ENCODE measurements at regions not wholly inside any gene's neighbourhood (a gene's known extent, or its start where the extent isn't known, plus 50 kb on each side); places are given as distances from the start of the nearest gene placed in this dataset.
"Not testable (repeated sequence)": the region's sequence is repeated elsewhere in the genome, so short reads cannot be mapped to it uniquely, and the experiment has no call there.

GRCh38 chr16:59881376-59881775, 1147.3 kb upstream of the GOT2 start:
- DNase-seq (ENCODE audit: low read depth in 2 of 2), result no peak

GRCh38 chr16:59880611-59881010, 1146.5 kb upstream of the GOT2 start:
- DNase-seq (ENCODE audit: low read depth in 2 of 2), result no peak

GRCh38 chr16:59878999-59879398, 1144.9 kb upstream of the GOT2 start:
- DNase-seq (ENCODE audit: low read depth in 2 of 2), result no peak

- no peak for DNase-seq (ENCODE audit: low read depth in 2 of 2)
Measured at GRCh38 chr16:59878479-59878878, 1144.4 kb upstream of the GOT2 start.

- DNase-seq (ENCODE audit: low read depth in 2 of 2), result no peak
Measured at GRCh38 chr16:59864981-59865666, 1131.0 kb upstream of the GOT2 start.

GRCh38 chr16:59859676-59860402, 1125.7 kb upstream of the GOT2 start:
- no peak for DNase-seq (ENCODE audit: low read depth in 2 of 2)

- no peak for DNase-seq (ENCODE audit: low read depth in 2 of 2)
Measured at GRCh38 chr16:59854846-59855439, 1120.8 kb upstream of the GOT2 start.

- no peak for DNase-seq (ENCODE audit: low read depth in 2 of 2)
Measured at GRCh38 chr16:59849716-59850115, 1115.6 kb upstream of the GOT2 start.

GRCh38 chr16:59848296-59848695, 1114.2 kb upstream of the GOT2 start:
- no peak for DNase-seq (ENCODE audit: low read depth in 2 of 2)

- no peak for DNase-seq (ENCODE audit: low read depth in 2 of 2)
Measured at GRCh38 chr16:59840169-59840568, 1106.1 kb upstream of the GOT2 start.

GRCh38 chr16:59826767-59827166, 1092.7 kb upstream of the GOT2 start:
- no peak for DNase-seq (ENCODE audit: low read depth in 2 of 2)

GRCh38 chr16:59809488-59809887, 1075.4 kb upstream of the GOT2 start:
- not testable (repeated sequence) for DNase-seq (ENCODE audit: low read depth in 2 of 2)

- DNase-seq (ENCODE audit: low read depth in 2 of 2), result no peak
Measured at GRCh38 chr16:59783191-59783590, 1049.1 kb upstream of the GOT2 start.

GRCh38 chr16:59773330-59773729, 1039.2 kb upstream of the GOT2 start:
- DNase-seq (ENCODE audit: low read depth in 2 of 2), result no peak

- DNase-seq (ENCODE audit: low read depth in 2 of 2), result no peak
Measured at GRCh38 chr16:59759296-59759695, 1025.2 kb upstream of the GOT2 start.

- DNase-seq (ENCODE audit: low read depth in 2 of 2), result no peak
Measured at GRCh38 chr16:59758848-59759247, 1024.7 kb upstream of the GOT2 start.

- no peak for DNase-seq (ENCODE audit: low read depth in 2 of 2)
Measured at GRCh38 chr16:59754854-59755253, 1020.7 kb upstream of the GOT2 start.

GRCh38 chr16:59749662-59750336, 1015.7 kb upstream of the GOT2 start:
- no peak for DNase-seq (ENCODE audit: low read depth in 2 of 2)

- DNase-seq (ENCODE audit: low read depth in 2 of 2), result no peak
Measured at GRCh38 chr16:59748531-59748930, 1014.4 kb upstream of the GOT2 start.

- no peak for DNase-seq (ENCODE audit: low read depth in 2 of 2)
Measured at GRCh38 chr16:59743504-59743903, 1009.4 kb upstream of the GOT2 start.

GRCh38 chr16:59740858-59741257, 1006.7 kb upstream of the GOT2 start:
- no peak for DNase-seq (ENCODE audit: low read depth in 2 of 2)

- DNase-seq (ENCODE audit: low read depth in 2 of 2), result no peak
Measured at GRCh38 chr16:59737274-59737673, 1003.2 kb upstream of the GOT2 start.
